Activated naive CD8-positive, alpha-beta T cell treated with anti-CD3 and anti-CD28 coated beads, Interleukin-2, amount 50 U/mL, for 16 hours (primary cell): ENCODE measurements at regions not wholly inside any gene's neighbourhood (a gene's known extent, or its start where the extent isn't known, plus 50 kb on each side); places are given as distances from the start of the nearest gene placed in this dataset.
"Not testable (repeated sequence)": the region's sequence is repeated elsewhere in the genome, so short reads cannot be mapped to it uniquely, and the experiment has no call there.

Source experiments
- DNase-seq: peaks from one replicate; pipeline ENCODE4 v3.0.0-alpha.2; 2020; ENCODE audit warnings: low read depth, low spot score

GRCh38 chr1:234779600-234779999, 169.6 kb upstream of the IRF2BP2 start:
- DNase-seq: not testable (repeated sequence)

DNA sequence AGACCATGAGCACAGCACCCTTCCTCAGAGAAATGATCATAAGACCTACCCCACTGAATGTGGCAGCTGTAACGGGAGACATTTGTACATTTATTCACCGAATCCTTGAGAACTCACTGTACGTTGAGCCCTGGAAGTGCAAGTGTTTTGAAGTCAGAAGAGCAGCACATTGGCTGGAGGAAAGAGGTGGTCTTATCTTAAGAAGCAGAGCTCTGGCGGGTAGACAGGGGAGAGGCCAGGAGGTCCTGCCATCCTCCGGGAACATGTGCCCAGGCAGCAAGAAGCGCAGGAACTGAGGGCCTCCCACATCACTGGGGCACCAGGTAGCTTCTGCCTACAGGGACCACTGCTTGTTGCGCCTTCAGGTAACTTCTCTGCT, 169.2 kb upstream of the IRF2BP2 start:
- DNase-seq: no peak

DNA sequence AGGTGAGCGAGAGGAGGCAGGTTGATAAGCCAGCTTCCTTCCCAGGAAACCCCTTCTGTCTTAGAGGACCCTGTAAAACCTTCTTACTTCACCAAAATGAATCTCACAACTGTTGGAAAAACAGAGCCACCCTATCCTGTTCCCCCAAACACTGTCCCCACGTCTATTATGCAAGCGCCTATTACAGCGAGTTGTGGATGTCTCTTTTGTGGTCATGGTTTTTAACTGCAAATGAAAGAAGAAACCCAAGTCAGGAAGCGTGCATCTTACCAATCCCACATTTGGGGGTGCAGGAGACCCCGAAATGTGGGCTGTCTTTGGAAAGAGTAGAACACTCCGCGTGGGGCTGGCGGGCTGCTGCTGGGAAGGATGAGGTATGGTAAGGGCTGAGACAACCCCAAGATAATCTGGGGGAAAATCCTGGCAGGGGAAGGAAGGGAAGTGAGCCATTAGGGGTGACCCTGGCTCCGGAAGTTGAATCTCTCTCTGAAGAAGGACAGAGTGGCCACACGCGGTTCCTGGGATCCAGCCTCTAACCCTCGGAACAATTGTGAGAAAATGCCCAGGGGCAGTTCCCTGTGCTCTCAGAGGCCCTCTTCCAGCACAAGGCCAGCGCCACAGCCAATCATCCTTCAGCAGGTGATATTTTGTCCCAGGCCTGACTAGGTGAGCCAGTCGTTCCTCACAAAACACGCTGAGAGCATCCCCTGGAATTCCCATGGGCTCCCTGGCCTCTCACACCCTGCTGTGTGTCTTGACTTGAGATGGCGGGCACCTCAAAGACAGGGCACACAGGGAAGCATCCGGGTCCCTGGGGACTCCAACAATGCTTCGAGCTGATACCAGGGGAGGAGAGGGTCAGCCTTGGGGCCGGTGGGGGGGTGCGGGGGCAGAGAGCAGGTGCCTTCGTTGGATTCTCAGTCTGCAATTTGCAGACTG, 168.5 kb upstream of the IRF2BP2 start:
- no peak for DNase-seq

GRCh38 chr1:234777856-234778220, 167.9 kb upstream of the IRF2BP2 start:
- DNase-seq: no peak

- no peak for DNase-seq
These were observed 167.2 kb upstream of the IRF2BP2 start for GRCh38 chr1:234776876-234777855.

DNA sequence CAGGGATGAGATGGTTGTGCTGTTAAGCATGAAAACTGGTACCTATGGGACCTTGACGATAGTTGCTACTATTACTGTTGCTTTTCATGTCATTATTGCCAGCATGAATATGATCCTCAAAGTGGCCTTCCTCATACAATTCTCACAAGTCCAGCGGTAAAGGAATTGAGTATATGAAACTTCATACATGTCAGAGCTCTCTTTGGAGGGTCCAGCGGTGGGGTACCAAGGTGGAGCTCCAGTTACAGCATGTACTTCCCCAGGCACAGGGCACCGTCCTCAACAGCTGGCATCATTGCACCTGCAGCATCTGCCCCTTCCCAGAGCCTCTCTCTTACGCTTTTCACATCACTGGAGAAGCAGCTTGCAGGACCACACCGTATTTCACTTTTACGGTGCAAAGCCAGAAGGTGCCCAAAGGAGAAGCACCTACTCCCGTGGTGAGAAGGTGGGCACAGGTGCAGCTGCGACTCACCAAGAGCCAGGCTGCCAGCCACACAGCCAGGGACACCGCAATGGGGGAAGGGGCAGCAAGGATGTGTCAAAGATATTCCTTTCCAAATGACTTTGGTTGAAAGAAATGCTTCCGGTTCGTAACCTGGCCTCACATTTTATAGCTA, 166.4 kb upstream of the IRF2BP2 start:
- DNase-seq: no peak

GRCh38 chr1:234775477-234776246, 165.7 kb upstream of the IRF2BP2 start:
- DNase-seq: no peak

- DNase-seq: no peak
These were observed 165.0 kb upstream of the IRF2BP2 start for GRCh38 chr1:234774971-234775370.

- no peak for DNase-seq
These were observed 164.1 kb upstream of the IRF2BP2 start for GRCh38 chr1:234773936-234774677.

GRCh38 chr1:234772345-234773147, 162.6 kb upstream of the IRF2BP2 start:
- DNase-seq: peak; percentile 75

DNA sequence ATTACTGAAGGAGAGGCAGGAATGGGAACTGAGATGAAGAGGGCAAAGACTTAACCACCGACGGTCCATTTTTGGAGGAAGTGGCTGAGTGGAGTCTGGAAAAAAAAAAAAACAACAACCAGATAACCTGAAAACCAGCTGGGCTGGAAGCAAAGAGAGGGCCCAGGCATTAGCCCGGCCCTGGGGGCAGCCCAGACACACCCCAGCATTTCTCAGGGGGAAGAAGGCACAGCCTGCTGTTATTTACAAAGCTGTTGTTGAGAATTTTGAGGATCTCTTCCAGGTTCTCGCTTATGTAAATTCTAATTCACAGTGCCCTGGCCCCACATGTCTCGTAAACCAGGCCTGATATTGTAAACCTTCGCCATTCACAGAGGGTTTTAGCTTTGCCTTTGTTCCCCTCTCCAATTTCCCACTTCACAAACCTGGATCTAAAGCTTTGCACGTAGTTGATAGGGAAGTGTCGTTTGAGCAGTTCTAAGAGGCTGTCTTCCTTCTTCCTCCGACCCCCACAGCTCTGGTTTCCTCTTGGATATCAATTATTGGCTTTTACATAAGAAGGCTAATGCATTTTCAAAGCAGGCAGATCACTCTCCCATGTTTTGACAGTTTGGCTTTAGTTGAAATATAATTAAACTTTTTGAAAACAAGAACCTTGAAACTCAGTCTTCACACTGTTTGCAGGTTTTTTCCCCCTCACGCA, 161.8 kb upstream of the IRF2BP2 start:
- no peak for DNase-seq

GRCh38 chr1:234770924-234771540, 161.1 kb upstream of the IRF2BP2 start:
- DNase-seq: no peak

DNA sequence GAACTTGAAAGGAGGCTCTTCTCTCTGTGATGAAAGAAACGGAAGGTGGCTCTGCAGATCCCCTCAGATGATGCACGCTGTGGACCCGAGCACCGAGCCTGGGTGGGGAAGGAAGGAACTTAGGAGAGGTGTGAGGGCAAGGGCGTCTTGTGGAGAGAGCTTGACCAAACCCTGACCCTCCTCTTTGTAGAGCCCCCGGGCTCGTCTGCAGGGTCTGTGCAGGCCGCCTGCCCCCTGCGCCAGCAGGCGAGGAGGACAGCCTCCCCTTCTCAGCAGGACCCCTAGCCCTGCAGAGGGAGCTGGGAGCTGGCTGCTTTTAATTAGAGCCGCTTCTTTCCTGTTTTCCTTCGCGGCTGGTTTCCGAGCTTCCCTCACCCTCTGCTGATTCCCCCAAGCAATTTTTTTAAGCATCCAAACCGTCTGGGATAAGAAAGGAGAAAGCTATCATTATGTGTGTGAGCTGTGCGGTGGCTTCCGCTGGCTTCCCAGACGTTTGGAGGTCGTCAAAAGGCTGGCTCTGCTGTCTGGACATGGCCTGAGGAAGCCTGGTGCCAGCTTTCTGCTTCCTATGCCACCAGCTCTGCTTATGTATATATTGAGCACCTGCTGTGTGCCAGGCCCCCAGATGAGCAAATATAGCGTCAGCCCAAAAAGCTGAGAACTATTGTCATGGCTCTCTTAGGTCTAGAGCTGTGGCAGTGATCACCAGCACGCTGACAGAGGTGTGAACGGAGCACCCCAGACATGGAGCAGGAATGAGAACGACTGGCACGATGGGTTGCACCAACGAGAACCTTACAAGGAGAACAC, 160.2 kb upstream of the IRF2BP2 start:
- DNase-seq: no peak

DNA sequence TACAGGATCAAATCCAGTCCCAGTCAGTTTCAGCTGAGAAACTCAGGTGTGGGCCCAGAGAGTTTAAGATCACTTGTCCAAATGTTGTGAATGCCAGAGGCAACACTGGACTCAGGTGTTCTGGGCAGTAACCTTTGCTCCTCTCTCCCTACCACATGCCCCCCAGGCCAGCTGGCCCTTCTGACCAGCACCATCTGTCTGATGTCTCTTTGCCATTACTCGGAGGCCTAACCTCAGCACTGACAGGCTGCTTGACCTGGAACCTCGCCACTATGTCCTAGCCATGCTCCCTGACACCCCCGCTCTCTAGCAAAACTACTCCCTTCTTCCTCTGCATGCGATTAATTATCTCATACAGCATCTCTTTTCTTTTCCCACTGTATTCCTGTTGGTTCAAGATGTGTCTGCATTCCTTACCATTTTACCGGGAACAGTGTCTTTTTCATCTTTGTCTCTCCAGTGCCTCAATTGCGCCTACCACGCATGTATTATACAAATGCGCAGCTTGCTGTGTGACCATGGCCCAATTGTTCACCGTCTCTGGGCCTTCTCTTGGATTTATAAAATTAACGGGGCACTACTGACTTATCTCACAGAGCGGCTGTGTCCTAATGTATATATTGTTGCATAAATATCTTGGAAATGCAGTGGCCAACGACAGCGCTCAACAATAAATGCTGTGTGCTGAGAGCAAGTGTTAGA, 159.5 kb upstream of the IRF2BP2 start:
- no peak for DNase-seq

DNA sequence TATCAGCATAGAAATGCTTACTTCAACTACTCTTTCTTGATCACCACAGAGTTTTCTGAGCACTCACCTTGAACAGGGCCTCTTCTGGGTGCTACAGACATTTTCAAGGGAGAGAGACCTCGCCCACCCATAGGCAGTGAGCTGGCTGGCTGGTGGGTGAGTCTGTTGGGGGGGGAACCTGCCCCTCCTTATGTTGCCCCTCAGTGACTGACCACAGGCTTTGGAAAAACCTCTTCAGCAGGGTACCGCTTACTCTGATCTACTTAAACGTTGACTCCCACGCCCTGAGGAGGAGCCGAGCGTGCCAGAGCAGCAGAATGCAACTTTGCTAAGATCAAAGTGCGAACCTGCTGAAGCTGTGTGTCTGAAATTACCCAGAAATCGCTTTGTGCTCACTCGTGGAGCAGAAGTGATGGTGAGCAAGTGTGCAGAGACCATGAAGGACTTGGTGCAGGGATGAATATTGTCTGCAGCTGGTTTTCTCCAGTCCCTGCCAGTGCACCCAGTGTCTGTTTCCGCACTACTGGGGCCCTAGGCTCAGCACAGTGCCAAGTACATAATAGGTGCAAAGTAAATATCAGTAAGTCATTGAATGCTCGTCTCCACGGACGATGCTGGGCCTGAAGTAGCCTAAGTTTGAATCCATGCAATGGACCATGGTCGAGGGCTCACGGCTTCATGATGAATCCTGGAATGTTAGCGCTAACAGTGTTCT, 158.7 kb upstream of the IRF2BP2 start:
- peak; percentile 68 for DNase-seq

DNA sequence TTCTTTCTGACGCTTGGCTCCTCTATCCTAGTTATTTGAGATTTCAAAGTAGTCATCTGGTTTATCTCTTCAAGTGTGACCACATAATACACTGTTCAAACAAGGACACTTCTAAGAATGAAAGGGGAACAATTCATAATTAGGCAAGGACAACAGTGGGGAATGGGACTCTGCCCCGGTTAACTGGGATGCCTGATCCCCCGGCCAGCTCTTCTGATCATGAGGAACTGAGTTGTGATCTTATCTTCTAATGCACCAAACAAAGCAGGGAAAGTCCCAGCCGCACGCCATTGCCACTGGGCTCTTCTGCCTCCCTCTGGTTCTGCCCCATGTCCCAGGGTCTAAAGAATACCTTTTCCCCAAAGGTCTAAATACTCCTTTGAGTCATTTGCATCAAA, 158.2 kb upstream of the IRF2BP2 start:
- no peak for DNase-seq
